ENCODE measurements at regions not wholly inside any gene's neighbourhood (a gene's known extent, or its start where the extent isn't known, plus 50 kb on each side); places are given as distances from the start of the nearest gene placed in this dataset.

GRCh38 chr15:95550702-95551101 lies 779.8 kb upstream of the NR2F2 start:
- Histone ChIP-seq H3K27me3 (no peaks in the 10 kb centered on the region), H3K4me3 (no peak overlapping the region), H3K9me3 (no peaks in the 10 kb centered on the region), H3K36me3 (no peaks in the 10 kb centered on the region), H3K4me1 (no peaks in the 10 kb centered on the region), H3K27ac (no peak overlapping the region)
- DNase-seq, result no peak
- TF ChIP-seq CTCF (IDR thresholded peaks at IDR 0.05), result no peak
- ATAC-seq, result no peak
- intact Hi-C loops (cut with DNase I), result no loop called here

- intact Hi-C loops (cut with DNase I), result no loop called here
- Histone ChIP-seq H3K4me3 (no peak overlapping the region), H3K27me3 (no peaks in the 10 kb centered on the region), H3K27ac (no peak overlapping the region), H3K9me3 (no peaks in the 10 kb centered on the region), H3K4me1 (no peaks in the 10 kb centered on the region), H3K36me3 (no peaks in the 10 kb centered on the region)
- no peak for ATAC-seq
- DNase-seq, result no peak
- no peak for TF ChIP-seq CTCF (IDR thresholded peaks at IDR 0.05)
Observed at GRCh38 chr15:95556225-95556624, 774.3 kb upstream of the NR2F2 start.

GRCh38 chr15:95556866-95557225 lies 773.7 kb upstream of the NR2F2 start:
- no peak for DNase-seq
- no peak for ATAC-seq
- H3K27ac ChIP-seq, result no peak overlapping the region
- no peak overlapping the region for H3K4me3 ChIP-seq
- intact Hi-C loops (cut with DNase I), result no loop called here
- no peaks in the 10 kb centered on the region for H3K36me3 ChIP-seq
- no peak for TF ChIP-seq CTCF (IDR thresholded peaks at IDR 0.05)
- H3K27me3 ChIP-seq, result no peaks in the 10 kb centered on the region
- no peaks in the 10 kb centered on the region for H3K4me1 ChIP-seq
- H3K9me3 ChIP-seq, result no peaks in the 10 kb centered on the region

- intact Hi-C loops (cut with DNase I), result no loop called here
Observed at GRCh38 chr15:95557226-95558046, 773.1 kb upstream of the NR2F2 start.

GRCh38 chr15:95558131-95558530 lies 772.4 kb upstream of the NR2F2 start:
- H3K9me3 ChIP-seq, result no peaks in the 10 kb centered on the region
- intact Hi-C loops (cut with DNase I), result no loop called here
- H3K4me3 ChIP-seq, result no peak overlapping the region
- TF ChIP-seq CTCF (IDR thresholded peaks at IDR 0.05), result no peak
- H3K27me3 ChIP-seq, result no peaks in the 10 kb centered on the region
- no peaks in the 10 kb centered on the region for H3K4me1 ChIP-seq
- no peaks in the 10 kb centered on the region for H3K36me3 ChIP-seq
- no peak overlapping the region for H3K27ac ChIP-seq
- ATAC-seq (no peak), DNase-seq (no peak)

More at GRCh38 chr15:95557226-95558046, 773.1 kb upstream of the NR2F2 start:
- H3K4me1 ChIP-seq, result no peaks in the 10 kb centered on the region
- DNase-seq, result no peak
- H3K27me3 ChIP-seq, result no peaks in the 10 kb centered on the region
- TF ChIP-seq CTCF (IDR thresholded peaks at IDR 0.05), result no peak
- no peak overlapping the region for H3K4me3 ChIP-seq
- no peaks in the 10 kb centered on the region for H3K9me3 ChIP-seq
- H3K27ac ChIP-seq, result no peak overlapping the region
- no peaks in the 10 kb centered on the region for H3K36me3 ChIP-seq
- ATAC-seq, result no peak
